IMR-90 (cell line): ENCODE measurements at regions not wholly inside any gene's neighbourhood (a gene's known extent, or its start where the extent isn't known, plus 50 kb on each side); places are given as distances from the start of the nearest gene placed in this dataset.
"Not testable (repeated sequence)": the region's sequence is repeated elsewhere in the genome, so short reads cannot be mapped to it uniquely, and the experiment has no call there.

Experiments used
- BHLHE40 ChIP-seq: fragments of 150-350 bp; IDR thresholded peaks from 2 replicates; pipeline ENCODE4 v1.6.1; 2016; ENCODE audit warnings: mild to moderate bottlenecking, low read depth, low read length
- CHD1 ChIP-seq: IDR thresholded peaks from 2 replicates; pipeline ENCODE4 v1.6.1; 2012; ENCODE audit warnings: low read depth, low read length, improper control_type of control experiment
- FOS ChIP-seq: fragments of 150-350 bp; IDR thresholded peaks from 2 replicates; pipeline ENCODE4 v1.6.1; 2016; ENCODE audit warnings: low read depth, low read length
- MAFK ChIP-seq: IDR thresholded peaks from 2 replicates; pipeline ENCODE4 v1.6.1; 2012; ENCODE audit warnings: low read depth, low read length, improper control_type of control experiment
- MAZ ChIP-seq: IDR thresholded peaks from 2 replicates; pipeline ENCODE4 v1.6.1; 2012; ENCODE audit warnings: low read depth, mild to moderate bottlenecking, low read length, improper control_type of control experiment, moderate library complexity, borderline replicate concordance
- NFE2L2 ChIP-seq: fragments of 150-350 bp; IDR thresholded peaks from 2 replicates; pipeline ENCODE4 v1.6.1; 2016; ENCODE audit warnings: low read depth, mild to moderate bottlenecking, low read length
- POLR2A ChIP-seq: IDR thresholded peaks from 2 replicates; pipeline ENCODE4 v1.6.1; 2012; ENCODE audit warnings: mild to moderate bottlenecking, low read depth, low read length
- RAD21 ChIP-seq: IDR thresholded peaks from 2 replicates; pipeline ENCODE4 v1.6.1; 2012; ENCODE audit warnings: low read length, improper control_type of control experiment
- RFX5 ChIP-seq: IDR thresholded peaks from 2 replicates; pipeline ENCODE4 v1.8.0; 2012; ENCODE audit warnings: low read depth, mild to moderate bottlenecking, low read length, moderate library complexity
- SMC3 ChIP-seq: fragments of 150-350 bp; IDR thresholded peaks from 2 replicates; pipeline ENCODE4 v1.6.1; 2016; ENCODE audit warnings: low read depth, mild to moderate bottlenecking, antibody characterized with exemption, low read length, moderate library complexity
- USF2 ChIP-seq: fragments of 150-350 bp; IDR thresholded peaks from 2 replicates; pipeline ENCODE4 v1.6.1; 2017; ENCODE audit warnings: mild to moderate bottlenecking, antibody characterized with exemption, low read length, low read depth
- TF ChIP-seq, protein P1 (sequence below): conservative IDR thresholded peaks from 2 replicates; pipeline ENCODE4 v1.5.1; 2012; ENCODE audit warnings: mild to moderate bottlenecking, low read depth, low read length, improper control_type of control experiment
- TF ChIP-seq, protein P2 (sequence below): fragments of 150-350 bp; IDR thresholded peaks from 2 replicates; pipeline ENCODE4 v1.6.1; 2016; ENCODE audit warnings: low read depth, mild to moderate bottlenecking, low read length, moderate library complexity, borderline replicate concordance

GRCh38 chr5:176113673-176114335 is 124.4 kb upstream of the SIMC1 start:
- TF ChIP-seq, protein P1, sequence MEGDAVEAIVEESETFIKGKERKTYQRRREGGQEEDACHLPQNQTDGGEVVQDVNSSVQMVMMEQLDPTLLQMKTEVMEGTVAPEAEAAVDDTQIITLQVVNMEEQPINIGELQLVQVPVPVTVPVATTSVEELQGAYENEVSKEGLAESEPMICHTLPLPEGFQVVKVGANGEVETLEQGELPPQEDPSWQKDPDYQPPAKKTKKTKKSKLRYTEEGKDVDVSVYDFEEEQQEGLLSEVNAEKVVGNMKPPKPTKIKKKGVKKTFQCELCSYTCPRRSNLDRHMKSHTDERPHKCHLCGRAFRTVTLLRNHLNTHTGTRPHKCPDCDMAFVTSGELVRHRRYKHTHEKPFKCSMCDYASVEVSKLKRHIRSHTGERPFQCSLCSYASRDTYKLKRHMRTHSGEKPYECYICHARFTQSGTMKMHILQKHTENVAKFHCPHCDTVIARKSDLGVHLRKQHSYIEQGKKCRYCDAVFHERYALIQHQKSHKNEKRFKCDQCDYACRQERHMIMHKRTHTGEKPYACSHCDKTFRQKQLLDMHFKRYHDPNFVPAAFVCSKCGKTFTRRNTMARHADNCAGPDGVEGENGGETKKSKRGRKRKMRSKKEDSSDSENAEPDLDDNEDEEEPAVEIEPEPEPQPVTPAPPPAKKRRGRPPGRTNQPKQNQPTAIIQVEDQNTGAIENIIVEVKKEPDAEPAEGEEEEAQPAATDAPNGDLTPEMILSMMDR = not testable (repeated sequence)
- not testable (repeated sequence) for TF ChIP-seq USF2, MAFK, POLR2A, MAZ, RAD21, FOS, BHLHE40, RFX5, SMC3, NFE2L2, CHD1
- TF ChIP-seq, protein P2, sequence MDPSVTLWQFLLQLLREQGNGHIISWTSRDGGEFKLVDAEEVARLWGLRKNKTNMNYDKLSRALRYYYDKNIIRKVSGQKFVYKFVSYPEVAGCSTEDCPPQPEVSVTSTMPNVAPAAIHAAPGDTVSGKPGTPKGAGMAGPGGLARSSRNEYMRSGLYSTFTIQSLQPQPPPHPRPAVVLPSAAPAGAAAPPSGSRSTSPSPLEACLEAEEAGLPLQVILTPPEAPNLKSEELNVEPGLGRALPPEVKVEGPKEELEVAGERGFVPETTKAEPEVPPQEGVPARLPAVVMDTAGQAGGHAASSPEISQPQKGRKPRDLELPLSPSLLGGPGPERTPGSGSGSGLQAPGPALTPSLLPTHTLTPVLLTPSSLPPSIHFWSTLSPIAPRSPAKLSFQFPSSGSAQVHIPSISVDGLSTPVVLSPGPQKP = not testable (repeated sequence)
